ENCODE measurements at regions not wholly inside any gene's neighbourhood (a gene's known extent, or its start where the extent isn't known, plus 50 kb on each side); places are given as distances from the start of the nearest gene placed in this dataset.

DNA sequence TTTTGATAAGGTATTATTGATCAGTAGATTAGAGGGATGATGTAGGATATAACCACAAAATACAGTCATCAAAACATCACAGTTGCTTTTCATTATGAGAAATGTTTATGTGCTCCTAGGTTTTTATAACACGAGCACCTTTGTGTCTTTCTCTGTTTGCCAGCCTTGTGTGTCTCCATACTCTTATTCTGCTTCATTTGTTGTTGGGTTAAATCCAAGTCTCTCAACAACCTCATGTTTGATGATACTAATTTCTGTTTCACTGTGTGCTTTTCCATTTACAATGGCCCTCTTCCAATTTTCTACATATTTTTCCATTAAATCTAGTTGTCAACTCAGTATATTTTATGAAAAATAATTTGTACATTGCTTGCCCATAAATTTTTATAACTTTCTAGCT is 107.7 kb upstream of the POU2AF2 start:
- Mint-ChIP-seq H3K9me3 (no peaks in the 10 kb centered on the region), H3K27ac (no peak overlapping the region), H3K27me3 (ENCODE audit: low read depth, poor library complexity) (no peaks in the 10 kb centered on the region), H3K36me3 (ENCODE audit: low read depth) (no peaks in the 10 kb centered on the region), H3K4me3 (no peak overlapping the region), H3K4me1 (peaks cover 24% of the 10 kb centered on the region)
- no peak for DNase-seq
- TF ChIP-seq, protein P1, sequence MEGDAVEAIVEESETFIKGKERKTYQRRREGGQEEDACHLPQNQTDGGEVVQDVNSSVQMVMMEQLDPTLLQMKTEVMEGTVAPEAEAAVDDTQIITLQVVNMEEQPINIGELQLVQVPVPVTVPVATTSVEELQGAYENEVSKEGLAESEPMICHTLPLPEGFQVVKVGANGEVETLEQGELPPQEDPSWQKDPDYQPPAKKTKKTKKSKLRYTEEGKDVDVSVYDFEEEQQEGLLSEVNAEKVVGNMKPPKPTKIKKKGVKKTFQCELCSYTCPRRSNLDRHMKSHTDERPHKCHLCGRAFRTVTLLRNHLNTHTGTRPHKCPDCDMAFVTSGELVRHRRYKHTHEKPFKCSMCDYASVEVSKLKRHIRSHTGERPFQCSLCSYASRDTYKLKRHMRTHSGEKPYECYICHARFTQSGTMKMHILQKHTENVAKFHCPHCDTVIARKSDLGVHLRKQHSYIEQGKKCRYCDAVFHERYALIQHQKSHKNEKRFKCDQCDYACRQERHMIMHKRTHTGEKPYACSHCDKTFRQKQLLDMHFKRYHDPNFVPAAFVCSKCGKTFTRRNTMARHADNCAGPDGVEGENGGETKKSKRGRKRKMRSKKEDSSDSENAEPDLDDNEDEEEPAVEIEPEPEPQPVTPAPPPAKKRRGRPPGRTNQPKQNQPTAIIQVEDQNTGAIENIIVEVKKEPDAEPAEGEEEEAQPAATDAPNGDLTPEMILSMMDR (IDR thresholded peaks at IDR 0.05) = no peak

DNA sequence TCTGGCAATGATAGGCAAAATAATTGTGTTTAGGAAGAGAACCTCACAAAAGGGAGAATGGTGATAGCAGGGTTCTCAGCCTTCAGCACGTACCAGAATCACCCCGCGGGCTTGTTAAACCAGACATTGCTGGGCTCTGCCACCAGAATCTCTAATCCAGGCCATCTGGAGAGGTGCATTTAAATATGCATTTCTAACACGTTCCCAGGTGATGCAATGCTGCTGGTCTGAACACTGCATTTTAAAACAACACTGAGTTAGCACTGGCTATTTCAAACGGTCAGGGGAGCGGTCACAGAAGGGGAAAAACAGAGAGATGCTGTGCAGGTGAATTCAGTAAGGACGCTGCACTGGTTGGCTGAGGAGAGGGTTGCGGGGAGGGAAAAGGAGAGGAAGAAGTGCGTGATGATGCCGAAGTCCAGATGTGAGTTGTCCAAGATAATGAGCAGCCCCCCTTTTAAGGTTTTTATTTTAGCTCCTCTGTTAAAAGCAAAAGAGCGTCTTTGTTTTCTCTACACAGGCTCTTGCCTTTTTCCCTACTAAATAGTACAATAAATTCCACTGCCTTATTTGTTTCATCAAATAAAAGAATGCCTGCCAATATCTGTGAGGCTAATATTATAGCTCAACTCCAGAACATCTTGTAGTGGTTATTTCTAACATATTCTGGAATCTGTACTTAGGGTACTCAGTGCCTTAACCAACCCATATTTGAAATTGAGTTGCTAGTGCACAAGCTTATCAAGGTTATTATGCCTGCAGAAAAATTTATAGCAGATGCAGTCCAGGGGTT is 109.6 kb upstream of the POU2AF2 start:
- H3K27ac Mint-ChIP-seq = no peak overlapping the region
- H3K27me3 Mint-ChIP-seq (ENCODE audit: low read depth, poor library complexity) = no peaks in the 10 kb centered on the region
- TF ChIP-seq, protein P1 (IDR thresholded peaks at IDR 0.05) = no peak
- no peaks in the 10 kb centered on the region for H3K36me3 Mint-ChIP-seq (ENCODE audit: low read depth)
- no peak for DNase-seq
- peaks cover 24% of the 10 kb centered on the region for H3K4me1 Mint-ChIP-seq
- H3K9me3 Mint-ChIP-seq = peaks cover 5% of the 10 kb centered on the region
- H3K4me3 Mint-ChIP-seq = no peak overlapping the region

DNA sequence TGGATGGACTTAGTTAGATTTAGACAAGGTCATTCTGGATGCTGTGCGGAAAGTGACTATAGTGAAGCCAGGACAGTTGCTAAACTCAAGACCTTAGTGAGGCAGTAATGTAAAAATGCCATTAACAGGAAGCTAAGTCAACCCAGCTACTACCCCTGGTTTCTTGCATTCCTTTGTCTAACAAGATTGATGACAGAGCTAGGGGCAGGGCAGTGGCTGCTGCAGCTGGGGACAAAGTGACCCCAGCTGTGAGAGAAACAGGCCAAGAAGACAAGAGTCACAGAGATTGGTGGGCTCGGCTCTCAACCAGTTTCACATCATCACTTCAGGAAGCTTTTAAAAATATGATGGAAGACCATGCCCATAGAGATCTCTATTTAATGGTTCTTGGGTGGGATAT is 110.4 kb upstream of the POU2AF2 start:
- Mint-ChIP-seq H3K36me3 (ENCODE audit: low read depth) (no peaks in the 10 kb centered on the region), H3K4me3 (no peak overlapping the region), H3K27me3 (ENCODE audit: low read depth, poor library complexity) (no peaks in the 10 kb centered on the region), H3K9me3 (peaks cover 5% of the 10 kb centered on the region), H3K4me1 (peaks cover 24% of the 10 kb centered on the region), H3K27ac (peak overlapping the region; percentile 12)
- DNase-seq = peak; percentile 21
- TF ChIP-seq, protein P1 (IDR thresholded peaks at IDR 0.05) = no peak

DNA sequence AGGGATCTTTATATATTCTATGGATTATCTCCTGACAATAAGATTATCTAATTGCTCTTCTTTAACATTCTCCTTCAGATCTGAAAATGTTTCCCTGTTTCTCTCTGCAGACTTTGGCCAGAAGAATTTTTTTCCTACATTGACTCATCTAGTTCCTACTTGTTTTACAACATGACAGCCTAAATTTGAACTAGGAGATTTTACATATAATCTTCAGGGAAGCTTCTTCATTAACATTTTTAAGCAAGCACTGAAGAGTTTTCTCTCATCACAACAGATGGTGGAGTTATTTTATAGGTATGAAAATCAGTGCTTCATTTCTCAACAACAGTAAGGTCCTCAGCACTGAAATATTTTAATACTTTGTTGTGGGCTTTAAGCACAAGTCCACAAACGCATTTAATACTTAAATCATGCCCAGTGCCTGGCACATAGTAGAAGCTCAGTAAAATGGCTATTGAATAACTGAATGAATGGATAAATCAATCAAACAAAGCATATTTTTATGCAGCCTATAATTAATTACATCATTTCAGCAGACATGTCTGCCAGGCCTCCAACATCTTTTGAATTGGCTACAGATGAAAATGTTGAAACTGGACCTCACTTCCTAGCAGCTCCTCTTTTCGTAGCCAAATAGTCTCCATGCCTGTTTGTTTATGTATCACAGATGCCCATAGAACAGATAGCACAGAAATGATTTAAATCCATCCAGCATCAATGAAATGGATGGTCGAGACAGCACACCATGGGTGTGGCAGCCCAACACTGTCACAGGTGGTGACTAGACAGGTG is 117.3 kb upstream of the POU2AF2 start:
- Mint-ChIP-seq H3K27me3 (ENCODE audit: low read depth, poor library complexity) (no peaks in the 10 kb centered on the region), H3K4me3 (no peak overlapping the region), H3K9me3 (peaks cover 5% of the 10 kb centered on the region), H3K27ac (no peak overlapping the region), H3K36me3 (ENCODE audit: low read depth) (no peaks in the 10 kb centered on the region), H3K4me1 (no peaks in the 10 kb centered on the region)
- TF ChIP-seq, protein P1 (IDR thresholded peaks at IDR 0.05) = no peak
- DNase-seq = no peak

DNA sequence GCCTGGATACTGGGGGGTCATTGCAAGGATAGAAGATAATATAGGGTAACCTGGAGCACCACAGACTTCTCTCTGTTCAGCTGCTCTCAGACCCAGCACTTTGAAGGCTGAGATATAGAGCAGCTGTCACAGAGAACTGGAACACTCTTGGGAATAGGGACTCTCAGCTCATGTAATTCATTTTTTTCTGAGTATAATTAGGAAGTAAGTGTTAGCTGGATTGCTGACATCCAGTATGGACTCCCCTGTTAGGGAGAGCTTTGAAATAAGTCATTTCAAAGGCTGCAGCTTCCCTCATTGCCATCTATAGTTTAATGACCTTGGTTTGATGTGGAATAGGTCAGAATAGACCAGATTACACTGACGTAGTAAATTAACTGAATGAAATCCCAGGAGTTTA is 120.8 kb upstream of the POU2AF2 start:
- TF ChIP-seq, protein P1 (IDR thresholded peaks at IDR 0.05) = no peak
- H3K4me1 Mint-ChIP-seq = no peaks in the 10 kb centered on the region
- H3K27ac Mint-ChIP-seq = no peak overlapping the region
- H3K4me3 Mint-ChIP-seq = no peak overlapping the region
- no peak for DNase-seq
- no peaks in the 10 kb centered on the region for H3K36me3 Mint-ChIP-seq (ENCODE audit: low read depth)
- H3K27me3 Mint-ChIP-seq (ENCODE audit: low read depth, poor library complexity) = no peaks in the 10 kb centered on the region
- H3K9me3 Mint-ChIP-seq = no peaks in the 10 kb centered on the region
